ENCODE measurements at regions not wholly inside any gene's neighbourhood (a gene's known extent, or its start where the extent isn't known, plus 50 kb on each side); places are given as distances from the start of the nearest gene placed in this dataset.

DNA sequence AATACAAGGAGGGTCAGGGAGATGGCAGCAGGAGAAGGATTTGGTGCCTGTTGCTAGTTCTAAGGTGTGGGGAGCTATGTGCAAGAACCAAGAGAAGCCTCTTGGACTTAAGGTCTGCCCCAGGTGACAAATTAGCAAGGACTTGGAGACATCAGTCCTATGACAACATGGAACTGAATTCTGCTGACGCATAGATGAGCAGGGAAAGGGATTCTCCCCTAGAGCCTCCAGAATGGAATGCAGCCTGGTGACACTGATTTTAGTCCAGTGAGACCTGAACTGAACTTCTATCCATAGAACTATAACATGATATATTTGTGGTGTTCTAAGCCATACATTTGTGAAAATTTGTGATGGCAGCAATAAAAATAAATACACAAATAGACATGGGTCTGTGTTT is 215.6 kb downstream of the ESM1 start:
- TF ChIP-seq POLR2A (IDR thresholded peaks at IDR 0.05) = no peak
- TF ChIP-seq, protein P1, sequence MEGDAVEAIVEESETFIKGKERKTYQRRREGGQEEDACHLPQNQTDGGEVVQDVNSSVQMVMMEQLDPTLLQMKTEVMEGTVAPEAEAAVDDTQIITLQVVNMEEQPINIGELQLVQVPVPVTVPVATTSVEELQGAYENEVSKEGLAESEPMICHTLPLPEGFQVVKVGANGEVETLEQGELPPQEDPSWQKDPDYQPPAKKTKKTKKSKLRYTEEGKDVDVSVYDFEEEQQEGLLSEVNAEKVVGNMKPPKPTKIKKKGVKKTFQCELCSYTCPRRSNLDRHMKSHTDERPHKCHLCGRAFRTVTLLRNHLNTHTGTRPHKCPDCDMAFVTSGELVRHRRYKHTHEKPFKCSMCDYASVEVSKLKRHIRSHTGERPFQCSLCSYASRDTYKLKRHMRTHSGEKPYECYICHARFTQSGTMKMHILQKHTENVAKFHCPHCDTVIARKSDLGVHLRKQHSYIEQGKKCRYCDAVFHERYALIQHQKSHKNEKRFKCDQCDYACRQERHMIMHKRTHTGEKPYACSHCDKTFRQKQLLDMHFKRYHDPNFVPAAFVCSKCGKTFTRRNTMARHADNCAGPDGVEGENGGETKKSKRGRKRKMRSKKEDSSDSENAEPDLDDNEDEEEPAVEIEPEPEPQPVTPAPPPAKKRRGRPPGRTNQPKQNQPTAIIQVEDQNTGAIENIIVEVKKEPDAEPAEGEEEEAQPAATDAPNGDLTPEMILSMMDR (IDR thresholded peaks at IDR 0.05) = no peak
